ENCODE measurements at regions not wholly inside any gene's neighbourhood (a gene's known extent, or its start where the extent isn't known, plus 50 kb on each side); places are given as distances from the start of the nearest gene placed in this dataset.

DNA sequence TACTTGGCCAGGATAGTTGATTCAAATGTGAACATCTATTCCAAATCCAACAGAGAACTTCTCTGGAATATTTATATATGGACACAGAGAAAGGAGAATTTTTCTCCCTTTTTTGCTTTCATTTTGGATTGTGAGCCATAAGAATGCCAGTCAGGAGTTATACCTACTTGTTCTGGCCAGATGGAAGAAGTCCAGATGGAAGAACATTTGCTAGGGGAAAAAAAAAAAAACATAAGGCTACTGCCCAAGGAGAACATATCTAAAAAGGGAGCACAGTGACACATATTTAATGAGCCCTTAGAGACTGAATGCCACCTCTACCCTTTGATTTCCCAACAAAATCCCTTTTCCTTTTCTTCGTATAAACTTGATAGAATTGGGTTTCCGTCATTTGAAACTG lies 61.7 kb upstream of the PPP2R2B start:
- peak in 1 of 2 experiments; percentile 49 for DNase-seq

- no peak for DNase-seq
These were observed 65.5 kb upstream of the PPP2R2B start for GRCh38 chr5:146944019-146944418.

DNA sequence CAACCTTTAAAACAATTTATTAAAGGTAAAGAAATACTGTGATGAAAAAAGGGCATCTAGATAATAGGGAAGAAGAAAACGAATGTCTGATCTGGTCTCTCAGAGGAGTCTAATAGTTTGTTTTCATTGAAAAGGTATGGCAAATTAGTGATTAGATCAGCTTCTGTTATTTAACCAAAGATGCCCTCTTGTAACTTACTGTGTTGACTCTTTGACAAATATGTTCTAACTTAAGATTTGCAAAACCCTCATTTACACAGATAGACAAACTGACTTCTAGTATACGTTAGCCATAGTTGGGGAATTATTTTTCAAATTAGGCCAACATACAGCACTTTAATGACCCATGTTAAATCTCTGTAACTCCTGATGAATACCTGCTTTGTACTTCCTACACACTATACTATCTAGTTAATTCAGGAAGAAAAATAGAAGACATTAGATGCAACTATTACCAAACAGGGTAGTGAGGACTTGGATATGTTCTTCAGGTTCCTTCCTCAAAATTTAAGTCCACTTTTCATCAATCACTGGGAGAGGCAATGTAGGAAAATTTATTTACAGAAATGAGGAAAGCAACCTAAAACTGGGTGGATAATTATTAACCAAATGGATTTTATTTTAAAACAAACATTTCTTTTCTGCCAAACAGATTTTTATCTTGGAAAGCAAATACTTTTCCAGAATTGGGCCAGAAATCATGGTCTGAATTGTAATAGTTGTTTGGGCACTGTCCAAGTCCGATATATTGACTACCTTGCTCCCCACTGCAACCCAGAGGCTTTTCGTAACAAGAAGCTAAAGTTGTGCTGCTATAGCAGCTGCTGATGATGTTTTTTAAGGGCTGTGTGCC lies 66.4 kb upstream of the PPP2R2B start:
- no peak for DNase-seq

DNA sequence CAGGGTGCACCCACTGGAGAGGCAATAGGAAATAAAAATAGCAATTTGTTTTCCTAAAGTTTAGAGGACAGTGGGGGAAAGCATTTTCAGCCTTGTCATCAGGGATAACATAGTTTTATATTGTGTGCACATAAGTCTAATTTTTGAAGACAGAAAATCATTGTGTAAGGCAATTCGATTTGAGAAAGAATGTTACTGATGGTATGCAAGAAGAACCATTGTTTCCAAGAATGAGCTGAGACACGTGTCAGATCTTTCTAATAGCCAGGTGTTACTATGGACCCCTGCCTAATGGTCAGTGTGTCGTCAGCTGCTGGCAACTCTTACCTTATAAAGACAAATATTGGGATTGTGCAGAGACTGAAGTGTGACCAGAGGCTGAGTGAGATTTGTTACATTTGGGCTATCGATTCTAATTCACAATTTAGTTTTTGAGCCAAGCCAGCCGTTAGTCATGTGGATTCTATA lies 67.1 kb upstream of the PPP2R2B start:
- DNase-seq = no peak

GRCh38 chr5:146947181-146947941 lies 68.8 kb upstream of the PPP2R2B start:
- DNase-seq = peak; percentile 29 to 37

DNA sequence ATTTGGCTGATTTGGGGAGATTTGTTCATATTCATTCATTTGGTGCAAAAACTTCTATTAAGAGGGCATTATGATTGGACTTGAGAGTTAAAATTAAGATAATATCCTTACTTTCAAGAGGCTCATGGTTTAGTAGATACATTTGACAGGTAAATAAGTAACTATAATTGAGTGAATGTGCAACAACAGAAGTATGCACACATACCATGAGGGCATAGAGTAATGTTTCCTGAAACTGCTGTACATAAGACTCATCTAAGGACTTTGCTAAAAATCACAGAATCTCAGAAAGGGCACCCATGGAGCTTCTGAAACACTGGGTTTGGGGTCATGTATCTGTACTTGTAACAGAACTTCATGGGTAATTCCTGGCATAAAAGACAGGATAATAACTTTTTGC lies 70.1 kb upstream of the PPP2R2B start:
- DNase-seq = no peak

- DNase-seq = no peak
These were observed 73.6 kb upstream of the PPP2R2B start for GRCh38 chr5:146952168-146952567.

DNA sequence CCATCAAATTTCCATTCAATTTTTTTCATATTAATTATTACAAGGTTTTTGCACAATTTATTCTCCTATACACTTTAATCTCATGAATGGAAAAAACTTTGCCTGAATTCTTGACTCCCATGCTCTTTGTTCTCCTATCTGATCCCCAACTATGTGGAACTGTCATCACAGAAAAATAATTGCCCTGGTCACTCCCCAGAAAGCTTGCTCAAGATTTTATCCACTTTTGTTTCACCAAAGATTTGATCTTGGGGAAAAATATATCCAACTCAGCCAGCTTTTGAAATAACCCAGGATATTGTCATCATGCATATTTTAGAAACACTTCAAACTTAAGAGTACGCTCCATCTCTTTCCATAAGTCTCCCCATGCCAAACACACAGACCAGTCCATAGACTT lies 77.7 kb upstream of the PPP2R2B start:
- DNase-seq = no peak

- DNase-seq = no peak
These were observed 80.8 kb upstream of the PPP2R2B start for GRCh38 chr5:146959360-146959759.

DNA sequence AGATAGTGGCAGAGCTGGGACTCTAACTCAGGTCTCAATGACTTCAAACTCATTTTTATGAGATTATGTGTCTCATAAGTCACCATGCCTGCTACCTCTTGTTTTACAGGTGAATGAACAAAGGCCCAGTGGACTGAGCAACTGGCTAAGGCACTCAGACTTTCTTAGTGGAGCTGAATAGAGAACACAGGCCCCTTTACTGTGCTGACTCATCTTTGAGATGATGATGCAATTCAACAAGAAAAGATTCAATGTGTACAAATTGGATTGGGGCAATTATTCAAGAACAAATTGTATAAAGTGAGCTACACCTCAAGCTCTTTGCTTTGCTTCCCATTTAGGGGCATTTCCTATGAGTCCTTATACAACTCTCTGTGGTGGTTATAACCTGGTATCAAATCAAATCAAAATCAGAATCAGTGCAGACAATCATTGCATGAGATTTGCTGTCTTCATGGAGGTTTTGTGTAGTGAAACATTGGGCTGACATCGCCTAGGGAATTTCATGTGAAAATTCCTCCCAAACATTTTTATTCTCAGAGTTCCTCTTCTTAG lies 84.3 kb upstream of the PPP2R2B start:
- no peak for DNase-seq

DNA sequence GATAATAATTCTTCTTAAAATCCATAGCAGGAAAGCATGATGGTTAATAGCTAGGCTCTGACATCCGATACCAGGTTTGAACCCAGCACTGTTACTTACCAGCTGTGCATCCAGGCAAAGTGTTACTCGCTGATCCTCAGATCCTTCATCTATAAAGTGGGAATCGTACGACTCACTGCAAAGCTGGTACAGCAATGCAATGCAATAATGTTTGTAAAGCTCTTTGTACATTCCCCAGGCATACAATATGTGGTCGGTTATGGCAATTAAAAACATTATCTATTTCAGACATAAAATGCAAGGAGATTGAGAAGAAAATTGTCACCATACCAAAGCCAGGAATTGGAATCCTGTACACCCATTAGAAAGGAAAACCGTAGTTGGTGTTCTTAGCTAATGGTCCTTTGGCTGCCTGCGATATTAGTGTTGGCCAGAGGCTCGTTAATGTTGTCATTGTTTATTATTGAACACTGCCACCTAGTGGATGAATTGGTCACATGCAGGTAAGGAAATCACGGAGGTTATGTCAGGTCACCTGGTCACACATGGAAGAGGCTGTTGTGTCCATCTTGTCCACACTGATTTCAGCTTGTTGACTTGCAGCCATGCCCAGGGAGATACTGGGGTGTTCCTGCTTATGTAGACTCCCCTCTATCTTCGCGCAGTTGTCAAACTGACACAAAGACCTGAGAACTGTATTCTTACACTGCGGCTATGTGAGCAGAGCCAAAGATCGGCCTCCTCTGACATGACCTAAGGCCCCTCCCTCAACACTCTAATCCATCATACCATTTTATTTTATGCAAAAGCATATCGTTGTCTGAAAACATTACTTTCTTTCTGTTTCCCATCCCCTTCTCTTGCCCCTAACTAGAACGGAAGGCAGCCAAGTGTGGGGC lies 87.5 kb upstream of the PPP2R2B start:
- peak; percentile 72 to 81 for DNase-seq

- DNase-seq = no peak
These were observed 89.1 kb upstream of the PPP2R2B start for GRCh38 chr5:146967646-146968045.

- DNase-seq = no peak
These were observed 92.8 kb upstream of the PPP2R2B start for GRCh38 chr5:146971401-146971800.

DNA sequence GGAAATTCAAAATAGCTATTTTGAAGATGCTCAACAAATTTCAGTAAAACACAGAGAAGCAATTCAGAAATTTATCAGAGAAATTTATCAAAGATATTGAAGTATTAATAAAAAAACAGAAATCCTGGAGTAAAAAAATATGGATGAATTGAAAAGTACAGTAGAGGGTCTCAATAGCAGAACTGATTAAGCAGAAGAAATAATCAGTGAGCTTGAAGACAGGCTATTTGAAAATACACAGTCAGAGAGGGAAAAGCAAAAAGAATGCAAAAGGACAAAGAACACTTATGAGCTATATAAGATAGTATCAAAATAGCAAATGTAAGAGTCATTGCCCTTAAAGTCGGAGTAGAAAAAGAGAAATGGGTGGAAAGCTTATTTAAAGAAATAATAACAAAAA lies 107.9 kb upstream of the PPP2R2B start:
- DNase-seq = no peak

DNA sequence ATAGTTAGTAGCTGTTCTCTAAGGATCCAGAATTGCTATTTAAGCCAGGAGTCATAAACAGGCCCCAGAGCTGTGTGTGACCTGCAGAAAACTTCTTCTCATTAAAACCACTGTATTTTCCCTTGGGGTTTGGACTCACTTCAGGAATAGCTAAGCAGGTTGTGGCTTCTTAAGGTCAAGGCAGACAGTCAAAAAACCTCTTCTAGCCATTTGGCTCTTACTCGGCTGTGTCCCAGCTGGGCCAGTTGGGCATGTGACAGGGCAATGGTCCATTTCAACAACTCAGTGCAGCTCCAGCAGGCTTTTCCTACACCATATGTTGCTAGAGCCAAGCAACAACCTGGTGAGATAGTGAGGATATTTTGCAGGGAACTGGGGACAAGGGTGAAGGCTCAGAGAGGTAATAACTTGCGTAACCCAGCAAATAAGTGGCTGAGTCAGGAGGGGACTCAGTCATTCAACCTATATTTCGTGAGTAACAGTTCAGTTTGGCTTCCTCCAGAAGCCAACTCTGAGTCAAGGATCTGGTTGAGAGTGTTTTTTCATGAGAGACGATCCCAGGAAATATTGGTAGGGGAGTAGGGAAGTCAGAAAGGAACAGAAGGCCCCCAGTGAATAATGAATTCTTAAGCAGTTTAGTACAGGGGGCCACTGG lies 115.4 kb upstream of the PPP2R2B start:
- DNase-seq = peak; percentile 2 to 55

- no peak for DNase-seq
These were observed 117.3 kb upstream of the PPP2R2B start for GRCh38 chr5:146995878-146996277.

DNA sequence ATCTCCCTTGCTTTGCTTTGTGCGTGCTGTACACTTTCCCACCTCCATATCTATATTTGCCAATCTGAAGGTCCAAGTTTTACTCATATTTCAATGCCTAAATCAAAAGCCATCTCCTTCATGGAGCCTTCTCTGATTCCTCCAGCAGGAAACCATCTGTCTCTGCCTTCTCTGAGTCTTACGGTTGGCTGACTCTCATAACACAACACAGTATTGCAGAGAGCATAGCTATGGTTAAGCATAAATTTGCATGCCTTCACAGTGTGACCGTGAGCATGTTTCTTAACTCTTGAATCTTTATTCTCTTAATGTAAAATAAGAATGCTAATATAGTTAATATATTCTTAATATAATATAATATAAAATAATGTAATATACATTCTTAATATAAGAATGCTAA lies 136.8 kb upstream of the PPP2R2B start:
- no peak for DNase-seq

DNA sequence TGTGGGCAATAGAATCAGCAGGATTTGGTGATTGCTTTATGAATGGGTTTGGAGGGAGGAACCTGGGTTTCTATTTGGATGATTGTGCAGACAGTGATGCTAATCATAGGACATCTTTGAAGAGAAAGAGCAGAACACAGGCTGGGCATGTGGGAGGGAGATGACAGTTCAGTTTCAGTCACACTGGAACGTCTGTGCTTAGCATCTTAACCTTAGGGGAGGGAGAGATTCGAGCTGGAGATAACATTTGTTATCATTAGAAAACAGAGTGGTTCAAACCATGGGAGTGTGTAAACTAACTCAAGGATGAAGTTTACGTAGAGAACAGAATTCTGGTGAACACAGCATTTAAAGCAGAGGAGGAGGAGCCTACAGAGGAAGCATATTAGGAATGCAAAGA lies 138.6 kb upstream of the PPP2R2B start:
- DNase-seq = no peak

DNA sequence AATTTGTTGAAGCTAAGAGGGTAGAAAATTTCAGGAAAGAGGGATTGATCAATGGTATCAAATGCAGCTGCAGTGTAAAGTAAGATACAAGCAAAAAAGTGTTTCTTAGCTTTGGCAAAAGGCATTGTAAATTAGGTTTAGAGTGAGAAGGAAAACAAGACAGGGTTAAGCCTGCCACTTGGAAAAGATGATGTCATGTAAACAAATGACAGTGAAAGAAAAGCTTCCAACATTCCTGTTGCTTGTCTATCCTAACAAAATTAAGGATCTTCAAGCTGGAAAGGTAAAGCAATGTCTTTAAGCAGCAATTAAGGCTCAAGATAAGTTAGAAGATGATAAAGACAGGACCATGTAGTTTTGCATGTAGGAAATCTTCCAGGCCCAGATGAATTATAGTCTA lies 139.1 kb upstream of the PPP2R2B start:
- no peak for DNase-seq

DNA sequence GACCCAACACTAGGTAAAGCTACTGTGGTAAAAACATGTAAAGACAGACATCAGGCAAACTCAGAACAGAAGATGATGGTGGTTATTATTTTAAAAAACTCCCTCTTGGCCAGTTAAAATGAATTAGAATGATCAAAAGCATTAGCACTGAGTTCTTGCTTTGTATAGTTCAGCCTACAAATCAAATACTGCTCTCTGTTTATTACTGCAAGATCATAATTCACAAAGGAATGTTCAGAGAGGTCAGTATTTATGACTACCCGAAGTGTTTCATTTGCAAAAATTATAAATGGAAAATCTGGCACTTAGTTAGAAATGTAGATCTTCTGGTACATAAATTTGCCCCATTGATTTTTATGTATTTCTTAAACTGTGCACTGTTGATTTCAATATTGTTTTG lies 140.3 kb upstream of the PPP2R2B start:
- DNase-seq = no peak

DNA sequence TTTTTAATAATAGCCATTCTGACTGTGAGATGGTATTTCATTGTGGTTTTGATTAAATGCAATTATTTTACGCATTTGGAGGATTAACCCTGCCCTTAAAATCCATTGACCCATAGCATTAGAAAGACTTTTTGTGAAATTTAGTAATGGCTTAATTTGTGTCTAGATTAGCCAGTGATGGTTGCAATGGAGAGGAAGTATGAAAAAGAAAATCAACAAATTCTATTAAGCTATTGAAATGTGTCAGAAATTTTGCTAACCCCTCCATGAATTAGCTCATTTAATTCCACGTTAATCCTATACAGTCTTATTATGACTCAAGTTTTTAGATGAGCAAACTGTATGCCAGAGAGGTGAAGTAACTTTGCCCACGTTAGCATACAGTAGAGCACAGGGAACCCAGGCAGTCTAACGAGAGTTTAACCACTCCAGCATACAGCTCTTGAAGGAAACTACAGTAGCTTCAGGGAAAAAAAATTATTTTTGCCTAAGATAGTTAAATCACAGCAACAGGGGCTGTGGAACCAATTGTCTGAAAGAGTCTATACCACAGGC lies 158.2 kb upstream of the PPP2R2B start:
- DNase-seq = no peak
